Fibroblast of pulmonary artery (primary cell): ENCODE measurements at regions not wholly inside any gene's neighbourhood (a gene's known extent, or its start where the extent isn't known, plus 50 kb on each side); places are given as distances from the start of the nearest gene placed in this dataset.

Experiments used
- DNase-seq: peaks from one replicate; pipeline ENCODE4 v3.0.0-alpha.2; 2010; ENCODE audit warnings: low read depth
- H3K4me3 ChIP-seq: replicated peaks from 2 replicates; pipeline ENCODE4 v1.5.1; 2011; ENCODE audit warnings: low read depth, mild to moderate bottlenecking, control low read depth, low read length, moderate library complexity
- CTCF ChIP-seq: IDR thresholded peaks from 2 replicates; pipeline ENCODE4 v1.5.1; 2011; ENCODE audit warnings: mild to moderate bottlenecking, control low read depth, low read length, inconsistent platforms; ENCODE audit errors: missing control alignments

GRCh38 chr5:5009240-5009639 is 130.9 kb upstream of the ADAMTS16 start:
- no peak for DNase-seq
- no peak for TF ChIP-seq CTCF
- no peak overlapping the region for H3K4me3 ChIP-seq

- no peak overlapping the region for H3K4me3 ChIP-seq
- TF ChIP-seq CTCF: no peak
- DNase-seq: no peak
These were observed 129.0 kb upstream of the ADAMTS16 start for GRCh38 chr5:5011151-5011550.

GRCh38 chr5:5014586-5015235 is 125.4 kb upstream of the ADAMTS16 start:
- no peak for DNase-seq
- H3K4me3 ChIP-seq: no peak overlapping the region
- TF ChIP-seq CTCF: no peak

GRCh38 chr5:5017827-5018577 is 122.1 kb upstream of the ADAMTS16 start:
- no peak for TF ChIP-seq CTCF
- no peak overlapping the region for H3K4me3 ChIP-seq
- DNase-seq: no peak

GRCh38 chr5:5018578-5018970 is 121.6 kb upstream of the ADAMTS16 start:
- H3K4me3 ChIP-seq: no peak overlapping the region
- TF ChIP-seq CTCF: no peak
- DNase-seq: no peak

GRCh38 chr5:5021436-5021835 is 118.7 kb upstream of the ADAMTS16 start:
- DNase-seq: no peak
- no peak overlapping the region for H3K4me3 ChIP-seq
- TF ChIP-seq CTCF: no peak

- DNase-seq: no peak
- TF ChIP-seq CTCF: no peak
- H3K4me3 ChIP-seq: no peak overlapping the region
These were observed 114.9 kb upstream of the ADAMTS16 start for GRCh38 chr5:5025098-5025773.
